Natural killer cell (primary cell): ENCODE measurements at regions not wholly inside any gene's neighbourhood (a gene's known extent, or its start where the extent isn't known, plus 50 kb on each side); places are given as distances from the start of the nearest gene placed in this dataset.

Source experiments
- ATAC-seq, 3 donors: fragments of 150-1000 bp in 2 of 3; fragments of 200-7000 bp in 1 of 3; cut with Tn5 transposase; 1 replicate in 1 of 3; 2 replicates in 2 of 3; pipeline ENCODE4 v1.10.0; 2021; ENCODE audit warnings: mild to moderate bottlenecking in 2 of 3, moderate library complexity in 2 of 3
- DNase-seq, 2 donors: peaks; one replicate each; pipeline versions ENCODE4 v3.0.0 to v3.0.0-alpha.2; 2013 to 2021; ENCODE audit warnings: mixed read lengths in 1 of 2
- H3K27ac ChIP-seq: one replicate; pipeline ENCODE4 v1.5.1; 2013; ENCODE audit warnings: mild to moderate bottlenecking, low read length
- H3K27me3 ChIP-seq: one replicate; pipeline ENCODE4 v1.6.1; 2013; ENCODE audit warnings: low read length; ENCODE audit not compliant: control insufficient read depth, insufficient read depth
- H3K36me3 ChIP-seq: one replicate; pipeline ENCODE4 v1.6.1; 2013; ENCODE audit warnings: low read length; ENCODE audit not compliant: control insufficient read depth, insufficient read depth
- H3K4me1 ChIP-seq: one replicate; pipeline ENCODE4 v1.6.1; 2013; ENCODE audit warnings: low read length; ENCODE audit not compliant: control insufficient read depth, insufficient read depth
- H3K4me3 ChIP-seq: one replicate; pipeline ENCODE4 v1.5.1; 2013; ENCODE audit warnings: low read length
- H3K9me3 ChIP-seq: one replicate; pipeline ENCODE4 v1.6.1; 2013; ENCODE audit warnings: low read length; ENCODE audit not compliant: control insufficient read depth, insufficient read depth
- H3K27ac Mint-ChIP-seq, 2 donors: one replicate each; pipeline ENCODE4 v1.8.0; 2022; ENCODE audit warnings: mild to moderate bottlenecking in 2 of 2, mixed read lengths in 2 of 2, moderate library complexity in 1 of 2
- H3K27me3 Mint-ChIP-seq, 2 donors: one replicate each; pipeline ENCODE4 v1.8.0; 2022; ENCODE audit warnings: low read depth in 2 of 2, mixed read lengths in 2 of 2
- H3K36me3 Mint-ChIP-seq: one replicate; pipeline ENCODE4 v1.8.0; 2022; ENCODE audit warnings: mixed read lengths
- H3K4me1 Mint-ChIP-seq, 2 donors: one replicate each; pipeline ENCODE4 v1.8.0; 2022; ENCODE audit warnings: mixed read lengths in 2 of 2
- H3K4me3 Mint-ChIP-seq: one replicate; pipeline ENCODE4 v1.8.0; 2022; ENCODE audit warnings: mild to moderate bottlenecking, moderate library complexity, mixed read lengths
- H3K9me3 Mint-ChIP-seq, 2 donors: one replicate each; pipeline ENCODE4 v1.8.0; 2022; ENCODE audit warnings: mixed read lengths in 2 of 2
- CTCF ChIP-seq: fragments of 200-600 bp; IDR thresholded peaks from one replicate; pipeline ENCODE4 v1.8.0; 2022; ENCODE audit warnings: antibody characterized with exemption
- WGBS: methylation state at CpG from one replicate; pipeline ENCODE4 v1.1.7; 2013; ENCODE audit warnings: missing lambda C conversion rate; ENCODE audit not compliant: insufficient coverage; 5-methylcytosine and 5-hydroxymethylcytosine counted together
- intact Hi-C: fragments of 100-400 bp; cut with micrococcal nuclease; formaldehyde crosslinking; loops from one replicate; pipeline ENCODE4 v1.14.2; 2022

GRCh38 chrX:43225626-43226328 is 430.3 kb upstream of the MAOA start:
- H3K36me3 Mint-ChIP-seq = no peaks in the 10 kb centered on the region
- Histone ChIP-seq H3K27me3 (no peaks in the 10 kb centered on the region), H3K27ac (no peak overlapping the region), H3K4me1 (no peaks in the 10 kb centered on the region), H3K36me3 (no peaks in the 10 kb centered on the region), H3K9me3 (no peaks in the 10 kb centered on the region), H3K4me3 (no peak overlapping the region)
- H3K27me3 Mint-ChIP-seq = peaks cover 0 to 44% of the 10 kb centered on the region in 2 donors
- WGBS = 100% methylated on average over 3 of the region's 3 CpGs
- no peaks in the 10 kb centered on the region for H3K4me1 Mint-ChIP-seq
- ATAC-seq = no peak
- no peak for TF ChIP-seq CTCF
- intact Hi-C loops = no loop called here
- no peaks in the 10 kb centered on the region for H3K9me3 Mint-ChIP-seq
- DNase-seq = no peak
- H3K27ac Mint-ChIP-seq = no peak overlapping the region
- H3K4me3 Mint-ChIP-seq = no peak overlapping the region

- WGBS = 89% methylated on average over 1 of the region's 1 CpG
- no peaks in the 10 kb centered on the region for H3K4me1 ChIP-seq
- Mint-ChIP-seq H3K4me1 (peaks cover 0 to 4% of the 10 kb centered on the region in 2 donors), H3K27me3 (peaks cover 0 to 2% of the 10 kb centered on the region in 2 donors), H3K36me3 (no peaks in the 10 kb centered on the region), H3K9me3 (no peaks in the 10 kb centered on the region), H3K27ac (no peak overlapping the region), H3K4me3 (no peak overlapping the region)
- DNase-seq = no peak
- no peak for ATAC-seq
- TF ChIP-seq CTCF = no peak
- H3K9me3 ChIP-seq = no peaks in the 10 kb centered on the region
- intact Hi-C loops = no loop called here
- H3K36me3 ChIP-seq = no peaks in the 10 kb centered on the region
- H3K27ac ChIP-seq = no peak overlapping the region
- no peaks in the 10 kb centered on the region for H3K27me3 ChIP-seq
- no peak overlapping the region for H3K4me3 ChIP-seq
Observed at GRCh38 chrX:43238461-43238945, 417.6 kb upstream of the MAOA start.

- intact Hi-C loops = no loop called here
- no peak overlapping the region for H3K27ac Mint-ChIP-seq
- H3K9me3 ChIP-seq = no peaks in the 10 kb centered on the region
- WGBS = 100% methylated on average over 4 of the region's 4 CpGs
- peaks cover 0 to 4% of the 10 kb centered on the region in 2 donors for H3K4me1 Mint-ChIP-seq
- no peak overlapping the region for H3K4me3 Mint-ChIP-seq
- H3K27me3 ChIP-seq = no peaks in the 10 kb centered on the region
- DNase-seq = no peak
- H3K4me1 ChIP-seq = no peaks in the 10 kb centered on the region
- H3K27ac ChIP-seq = no peak overlapping the region
- no peaks in the 10 kb centered on the region for H3K36me3 Mint-ChIP-seq
- no peak overlapping the region for H3K4me3 ChIP-seq
- TF ChIP-seq CTCF = no peak
- no peaks in the 10 kb centered on the region for H3K9me3 Mint-ChIP-seq
- H3K36me3 ChIP-seq = no peaks in the 10 kb centered on the region
- H3K27me3 Mint-ChIP-seq = no peaks in the 10 kb centered on the region
- no peak for ATAC-seq
Observed at GRCh38 chrX:43239356-43239755, 416.7 kb upstream of the MAOA start.

- no peak overlapping the region for H3K27ac Mint-ChIP-seq
- no peaks in the 10 kb centered on the region for H3K36me3 ChIP-seq
- no peaks in the 10 kb centered on the region for H3K36me3 Mint-ChIP-seq
- H3K4me1 Mint-ChIP-seq = no peaks in the 10 kb centered on the region
- no peaks in the 10 kb centered on the region for H3K9me3 ChIP-seq
- H3K27ac ChIP-seq = no peak overlapping the region
- peaks cover 0 to 3% of the 10 kb centered on the region in 2 donors for H3K9me3 Mint-ChIP-seq
- no peak for TF ChIP-seq CTCF
- WGBS = 89% methylated on average over 1 of the region's 1 CpG
- intact Hi-C loops = no loop called here
- no peak overlapping the region for H3K4me3 ChIP-seq
- DNase-seq (no peak), ATAC-seq (no peak)
- no peaks in the 10 kb centered on the region for H3K27me3 ChIP-seq
- H3K4me1 ChIP-seq = no peaks in the 10 kb centered on the region
- peaks cover 0 to 6% of the 10 kb centered on the region in 2 donors for H3K27me3 Mint-ChIP-seq
- H3K4me3 Mint-ChIP-seq = no peak overlapping the region
Observed at GRCh38 chrX:43255596-43255995, 400.5 kb upstream of the MAOA start.
